IMR-90 (cell line): ENCODE measurements at regions not wholly inside any gene's neighbourhood (a gene's known extent, or its start where the extent isn't known, plus 50 kb on each side); places are given as distances from the start of the nearest gene placed in this dataset.

ENCODE experiments used
- ATAC-seq: fragments of 200-7000 bp; cut with Tn5 transposase; 2 replicates; pipeline ENCODE4 v1.9.1; 2020; ENCODE audit warnings: low read depth, mild to moderate bottlenecking, moderate library complexity
- BruUV-seq: library from RNA; stranded (reverse); fragments of 400-500 nt; replicated peaks from 2 replicates; lab custom pipeline; 2021; lab: Mats Ljungman, UMichigan
- CTCF ChIA-PET: fragments of 300-600 bp; formaldehyde crosslinking; extraction: SDS; loops from one replicate; lab custom pipeline; 2021; ENCODE audit warnings: antibody characterized with exemption; lab: Yijun Ruan, JAX
- POLR2A ChIA-PET: fragments of 300-600 bp; sonication (Branson Sonifier 250); formaldehyde crosslinking; loops from one replicate; lab custom pipeline; 2022; ENCODE audit warnings: antibody characterized with exemption; ENCODE audit not compliant: unreplicated experiment; lab: Charles Lee
- DNase-seq: peaks from one replicate; pipeline ENCODE4 v3.0.0; 2013
- H2AFZ ChIP-seq: replicated peaks from 2 replicates; pipeline ENCODE3; 2013; ENCODE audit warnings: low read length, mild to moderate bottlenecking; ENCODE audit not compliant: poor library complexity
- H2AK5ac ChIP-seq: 2 replicates; pipeline ENCODE4 v1.6.1; 2013; ENCODE audit warnings: low read depth, low read length, inconsistent platforms
- H2AK9ac ChIP-seq: replicated peaks from 2 replicates; pipeline ENCODE3; 2013; ENCODE audit warnings: mild to moderate bottlenecking, low read depth, low read length, moderate library complexity; ENCODE audit not compliant: poor library complexity
- H2BK120ac ChIP-seq: 2 replicates; pipeline ENCODE4 v1.6.1; 2013; ENCODE audit warnings: low read depth, low read length, inconsistent platforms
- H2BK15ac ChIP-seq: 3 replicates; pipeline ENCODE4 v1.6.1; 2013; ENCODE audit warnings: low read depth, low read length, inconsistent platforms
- H2BK20ac ChIP-seq: 2 replicates; pipeline ENCODE4 v1.6.1; 2013; ENCODE audit warnings: low read depth, mild to moderate bottlenecking, inconsistent platforms, low read length, moderate library complexity
- H2BK5ac ChIP-seq: 2 replicates; pipeline ENCODE4 v1.6.1; 2013; ENCODE audit warnings: mild to moderate bottlenecking, low read depth, low read length, inconsistent platforms; ENCODE audit not compliant: poor library complexity, severe bottlenecking
- H3K14ac ChIP-seq: replicated peaks from 2 replicates; pipeline ENCODE4 v1.6.1; 2013; ENCODE audit warnings: low read depth, low read length, inconsistent platforms
- H3K18ac ChIP-seq: 2 replicates; pipeline ENCODE4 v1.6.1; 2013; ENCODE audit warnings: low read depth, low read length, control low read depth
- H3K23ac ChIP-seq: 2 replicates; pipeline ENCODE4 v1.6.1; 2013; ENCODE audit warnings: low read depth, low read length, inconsistent platforms
- H3K27ac ChIP-seq: 2 replicates; pipeline ENCODE4 v1.5.1; 2013; ENCODE audit warnings: mild to moderate bottlenecking, control low read depth, low read length; ENCODE audit not compliant: insufficient read depth
- H3K27me3 ChIP-seq: 2 replicates; pipeline ENCODE4 v1.6.1; 2013; ENCODE audit warnings: low read length; ENCODE audit not compliant: control insufficient read depth, insufficient read depth
- H3K36me3 ChIP-seq: 2 replicates; pipeline ENCODE4 v1.6.1; 2013; ENCODE audit warnings: low read length, mixed read lengths; ENCODE audit not compliant: control insufficient read depth, insufficient read depth
- H3K4ac ChIP-seq: 2 replicates; pipeline ENCODE4 v1.6.1; 2013; ENCODE audit warnings: low read depth, low read length, inconsistent platforms
- H3K4me1 ChIP-seq: 2 replicates; pipeline ENCODE4 v1.6.1; 2013; ENCODE audit warnings: low read length, mixed read lengths; ENCODE audit not compliant: control insufficient read depth, insufficient read depth
- H3K4me2 ChIP-seq: 2 replicates; pipeline ENCODE4 v1.6.1; 2013; ENCODE audit warnings: low read depth, mild to moderate bottlenecking, control low read depth, low read length, moderate library complexity
- H3K4me3 ChIP-seq: 2 replicates; pipeline ENCODE4 v1.5.1; 2013; ENCODE audit warnings: low read depth, mild to moderate bottlenecking, control low read depth, low read length, moderate library complexity; ENCODE audit not compliant: insufficient read depth
- H3K56ac ChIP-seq: 2 replicates; pipeline ENCODE4 v1.6.1; 2013; ENCODE audit warnings: low read length, inconsistent platforms; ENCODE audit not compliant: insufficient read depth; ENCODE audit errors: extremely low read depth
- H3K79me1 ChIP-seq, 2 experiments: 2 replicates each; pipeline ENCODE4 v1.6.1; 2013; ENCODE audit warnings: low read length in 2 of 2, inconsistent platforms in 1 of 2, low read depth in 1 of 2
- H3K9ac ChIP-seq: 2 replicates; pipeline ENCODE4 v1.6.1; 2013; ENCODE audit warnings: low read depth, low read length, control low read depth
- H3K9me1 ChIP-seq: 2 replicates; pipeline ENCODE4 v1.6.1; 2013; ENCODE audit warnings: low read length, inconsistent platforms; ENCODE audit not compliant: insufficient read depth
- H3K9me3 ChIP-seq: 2 replicates; pipeline ENCODE4 v1.6.1; 2013; ENCODE audit warnings: low read length; ENCODE audit not compliant: control insufficient read depth, insufficient read depth
- H4K20me1 ChIP-seq: 2 replicates; pipeline ENCODE4 v1.6.1; 2013; ENCODE audit warnings: low read length, inconsistent platforms; ENCODE audit not compliant: insufficient read depth
- H4K5ac ChIP-seq: 2 replicates; pipeline ENCODE4 v1.6.1; 2013; ENCODE audit warnings: mild to moderate bottlenecking, low read depth, low read length, control low read depth
- H4K8ac ChIP-seq, 2 experiments: 2 replicates each; pipeline ENCODE4 v1.6.1; 2013; ENCODE audit warnings: low read depth in 2 of 2, low read length in 2 of 2, control low read depth in 1 of 2, inconsistent platforms in 1 of 2
- H4K91ac ChIP-seq: 2 replicates; pipeline ENCODE4 v1.6.1; 2013; ENCODE audit warnings: low read depth, low read length, inconsistent platforms; ENCODE audit not compliant: insufficient read depth
- BHLHE40 ChIP-seq: fragments of 150-350 bp; IDR thresholded peaks from 2 replicates; pipeline ENCODE4 v1.6.1; 2016; ENCODE audit warnings: mild to moderate bottlenecking, low read depth, low read length
- CEBPB ChIP-seq: IDR thresholded peaks from 2 replicates; pipeline ENCODE4 v1.6.1; 2012; ENCODE audit warnings: low read depth, low read length, improper control_type of control experiment
- CHD1 ChIP-seq: IDR thresholded peaks from 2 replicates; pipeline ENCODE4 v1.6.1; 2012; ENCODE audit warnings: low read depth, low read length, improper control_type of control experiment
- CTCF ChIP-seq: conservative IDR thresholded peaks from 2 replicates; pipeline ENCODE4 v1.5.1; 2012; ENCODE audit warnings: mild to moderate bottlenecking, low read depth, low read length, improper control_type of control experiment
- ELK1 ChIP-seq: fragments of 150-350 bp; IDR thresholded peaks from 2 replicates; pipeline ENCODE4 v1.6.1; 2016; ENCODE audit warnings: low read depth, mild to moderate bottlenecking, low read length, moderate library complexity, borderline replicate concordance
- FOS ChIP-seq: fragments of 150-350 bp; IDR thresholded peaks from 2 replicates; pipeline ENCODE4 v1.6.1; 2016; ENCODE audit warnings: low read depth, low read length
- MAFK ChIP-seq: IDR thresholded peaks from 2 replicates; pipeline ENCODE4 v1.6.1; 2012; ENCODE audit warnings: low read depth, low read length, improper control_type of control experiment
- MAZ ChIP-seq: IDR thresholded peaks from 2 replicates; pipeline ENCODE4 v1.6.1; 2012; ENCODE audit warnings: low read depth, mild to moderate bottlenecking, low read length, improper control_type of control experiment, moderate library complexity, borderline replicate concordance
- MXI1 ChIP-seq: IDR thresholded peaks from 2 replicates; pipeline ENCODE4 v1.6.1; 2012; ENCODE audit warnings: low read depth, mild to moderate bottlenecking, low read length, moderate library complexity, borderline replicate concordance
- NFE2L2 ChIP-seq: fragments of 150-350 bp; IDR thresholded peaks from 2 replicates; pipeline ENCODE4 v1.6.1; 2016; ENCODE audit warnings: low read depth, mild to moderate bottlenecking, low read length
- POLR2A ChIP-seq: IDR thresholded peaks from 2 replicates; pipeline ENCODE4 v1.6.1; 2012; ENCODE audit warnings: mild to moderate bottlenecking, low read depth, low read length
- RAD21 ChIP-seq: IDR thresholded peaks from 2 replicates; pipeline ENCODE4 v1.6.1; 2012; ENCODE audit warnings: low read length, improper control_type of control experiment
- RCOR1 ChIP-seq: IDR thresholded peaks from 2 replicates; pipeline ENCODE4 v1.6.1; 2012; ENCODE audit warnings: mild to moderate bottlenecking, low read length, improper control_type of control experiment; ENCODE audit not compliant: insufficient replicate concordance
- RFX5 ChIP-seq: IDR thresholded peaks from 2 replicates; pipeline ENCODE4 v1.8.0; 2012; ENCODE audit warnings: low read depth, mild to moderate bottlenecking, low read length, moderate library complexity
- SMC3 ChIP-seq: fragments of 150-350 bp; IDR thresholded peaks from 2 replicates; pipeline ENCODE4 v1.6.1; 2016; ENCODE audit warnings: low read depth, mild to moderate bottlenecking, antibody characterized with exemption, low read length, moderate library complexity
- USF2 ChIP-seq: fragments of 150-350 bp; IDR thresholded peaks from 2 replicates; pipeline ENCODE4 v1.6.1; 2017; ENCODE audit warnings: mild to moderate bottlenecking, antibody characterized with exemption, low read length, low read depth
- WGBS, 2 experiments: methylation state at CpG; one replicate each; pipeline versions ENCODE4 v1.1.5 to v1.1.7; 2013; ENCODE audit warnings: missing lambda C conversion rate in 2 of 2; ENCODE audit not compliant: insufficient read length in 1 of 2; ENCODE audit errors: extremely low coverage in 2 of 2; 5-methylcytosine and 5-hydroxymethylcytosine counted together
- dilution Hi-C: fragments of 300-500 bp; cut with HindIII; formaldehyde crosslinking; loops from one replicate; pipeline ENCODE4 v1.14.3; 2018; ENCODE audit warnings: low sequenced_read_pairs; ENCODE audit not compliant: unreplicated experiment
- in situ Hi-C: fragments of 300-500 bp; cut with MboI; formaldehyde crosslinking; loops from 3 replicates; pipeline ENCODE4 v1.14.3; 2019; ENCODE audit warnings: low sequenced_read_pairs, inconsistent platforms, mixed read lengths
- intact Hi-C: fragments of 100-400 bp; cut with micrococcal nuclease; formaldehyde crosslinking; loops from 2 replicates; pipeline ENCODE4 v1.10.0; 2022

- H3K27ac ChIP-seq: no peak overlapping the region
- no peak overlapping the region for H3K4me2 ChIP-seq
- POLR2A ChIA-PET: no interaction called here
- TF ChIP-seq USF2 (no peak), RCOR1 (no peak), SMC3 (no peak), FOS (no peak), MAZ (no peak), CEBPB (no peak), RAD21 (no peak), POLR2A (no peak), MAFK (no peak), BHLHE40 (no peak), ELK1 (no peak), CHD1 (no peak), RFX5 (no peak), MXI1 (no peak), CTCF (no peak), NFE2L2 (no peak)
- H3K14ac ChIP-seq: no peak overlapping the region
- H3K18ac ChIP-seq: no peak overlapping the region
- no TSS peak for BruUV-seq
- no peaks in the 10 kb centered on the region for H3K4me1 ChIP-seq
- H3K4me3 ChIP-seq: no peak overlapping the region
- intact Hi-C loops (no loop called here), in situ Hi-C loops (no loop called here), dilution Hi-C loops (no loop called here)
- no peak overlapping the region for H4K91ac ChIP-seq
- H3K9me3 ChIP-seq: peaks cover 14% of the 10 kb centered on the region; the same call in 1 of the 2 replicates
- DNase-seq (no peak), ATAC-seq (no peak)
- no peak overlapping the region for H3K9ac ChIP-seq
- no peaks in the 10 kb centered on the region for H3K36me3 ChIP-seq
- no peak overlapping the region for H2BK5ac ChIP-seq
- H3K4ac ChIP-seq: no peak overlapping the region
- no peaks in the 10 kb centered on the region for H3K79me1 ChIP-seq
- WGBS, 2 experiments: 0% methylated on average over 1 of the region's 2 CpGs; no CpG with 5 or more reads in 1 of the 2 experiments
- H3K23ac ChIP-seq: no peak overlapping the region
- H3K27me3 ChIP-seq: no peaks in the 10 kb centered on the region
- H2AFZ ChIP-seq: no peak overlapping the region
- H3K56ac ChIP-seq: no peak overlapping the region
- no peak overlapping the region for H4K8ac ChIP-seq
- CTCF ChIA-PET: no interaction called here
- H2AK5ac ChIP-seq: no peak overlapping the region
- H2BK120ac ChIP-seq: no peak overlapping the region
- no peak overlapping the region for H2AK9ac ChIP-seq
- H4K20me1 ChIP-seq: no peaks in the 10 kb centered on the region
- no peak overlapping the region for H4K5ac ChIP-seq
- no peaks in the 10 kb centered on the region for H3K9me1 ChIP-seq
- H2BK20ac ChIP-seq: no peak overlapping the region
- no peak overlapping the region for H2BK15ac ChIP-seq
Observed at GRCh38 chr18:51593931-51594330, 396.4 kb upstream of the MEX3C start.
